HG03521 (cell line): ENCODE measurements at regions not wholly inside any gene's neighbourhood (a gene's known extent, or its start where the extent isn't known, plus 50 kb on each side); places are given as distances from the start of the nearest gene placed in this dataset.
"Not testable (repeated sequence)": the region's sequence is repeated elsewhere in the genome, so short reads cannot be mapped to it uniquely, and the experiment has no call there.

Experiments used
- ATAC-seq: cut with Tn5 transposase; IDR thresholded peaks from one replicate; pipeline ENCODE4 v1.9.1; 2021; ENCODE audit warnings: mild to moderate bottlenecking, moderate library complexity; ENCODE audit not compliant: unreplicated experiment

DNA sequence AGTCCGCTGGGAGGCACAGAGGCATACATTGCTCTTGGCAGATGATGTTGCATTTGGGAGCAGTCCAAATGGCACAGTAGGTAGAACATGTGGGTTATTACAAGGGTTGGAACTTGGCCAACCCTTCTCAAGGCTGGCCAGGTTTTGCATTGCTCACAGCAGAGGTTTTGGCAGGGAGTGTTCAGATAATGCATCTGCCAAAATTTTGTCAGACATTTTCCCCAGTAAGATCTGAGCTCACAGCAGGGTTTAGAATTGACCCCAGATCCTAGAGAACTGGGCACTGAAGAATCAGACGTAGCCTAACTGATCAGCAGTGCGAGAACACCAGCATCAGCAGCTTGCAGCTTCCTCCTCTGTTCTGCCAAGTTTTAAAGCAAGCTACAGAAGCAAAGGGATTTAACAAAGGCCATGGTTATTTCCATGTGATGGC is 468.8 kb upstream of the KIF2B start:
- no peak for ATAC-seq

DNA sequence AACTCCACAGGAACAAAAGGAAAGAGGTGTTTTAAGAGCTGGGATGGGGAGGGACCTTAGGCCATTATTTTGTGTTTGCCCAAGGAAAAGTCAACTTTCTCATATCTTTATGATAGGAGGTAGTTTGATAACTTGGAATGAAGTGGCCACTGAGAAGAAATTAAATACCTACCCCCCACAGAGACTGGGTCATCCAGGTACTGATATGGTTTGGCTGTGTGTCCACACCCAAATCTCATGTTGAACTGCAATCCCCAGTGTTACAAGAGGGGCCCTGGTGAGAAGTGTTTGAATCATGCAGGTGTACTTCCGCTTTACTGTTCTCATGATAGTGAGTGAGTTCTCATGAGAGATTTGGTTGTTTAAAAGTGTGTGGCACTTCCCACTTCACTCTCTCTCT is 477.9 kb upstream of the KIF2B start:
- no peak for ATAC-seq

DNA sequence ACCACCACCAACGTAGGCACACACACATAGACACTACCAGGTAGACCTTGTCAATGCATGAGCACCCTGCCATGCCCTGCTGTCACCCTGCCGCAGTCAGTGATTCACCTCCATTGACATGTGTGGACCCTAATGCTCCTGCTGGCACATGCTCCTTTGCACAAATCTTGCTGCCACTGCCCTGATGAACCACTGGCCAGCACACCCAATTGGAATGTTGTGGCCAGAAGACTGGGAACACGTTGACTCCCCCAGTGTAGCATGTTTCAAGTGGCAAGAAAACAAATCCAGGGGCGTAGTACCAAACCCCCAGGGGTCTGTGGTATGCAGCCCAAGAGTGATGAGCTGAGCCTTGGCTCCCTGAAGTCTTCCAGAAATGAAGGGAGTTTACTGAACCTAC is 486.4 kb upstream of the KIF2B start:
- no peak for ATAC-seq

DNA sequence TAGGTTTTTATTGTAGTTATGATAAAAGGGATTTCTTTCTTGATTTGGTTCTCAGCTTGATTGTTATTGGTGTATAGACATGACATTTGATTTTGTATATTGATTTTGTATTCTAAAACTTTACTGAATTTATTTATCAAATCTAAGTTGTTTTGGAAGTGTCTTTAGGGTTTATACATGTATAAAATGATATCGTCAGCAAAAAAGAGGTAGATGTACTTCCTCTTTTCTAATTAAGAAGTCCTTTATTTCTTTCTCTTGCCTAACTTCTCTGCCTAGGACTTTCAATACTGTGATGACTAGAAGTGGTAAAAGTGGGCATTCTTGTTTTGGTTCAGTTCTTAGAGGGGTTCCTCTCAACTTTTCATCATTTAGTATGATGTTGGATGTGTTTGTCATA is 487.3 kb upstream of the KIF2B start:
- ATAC-seq, result no peak

DNA sequence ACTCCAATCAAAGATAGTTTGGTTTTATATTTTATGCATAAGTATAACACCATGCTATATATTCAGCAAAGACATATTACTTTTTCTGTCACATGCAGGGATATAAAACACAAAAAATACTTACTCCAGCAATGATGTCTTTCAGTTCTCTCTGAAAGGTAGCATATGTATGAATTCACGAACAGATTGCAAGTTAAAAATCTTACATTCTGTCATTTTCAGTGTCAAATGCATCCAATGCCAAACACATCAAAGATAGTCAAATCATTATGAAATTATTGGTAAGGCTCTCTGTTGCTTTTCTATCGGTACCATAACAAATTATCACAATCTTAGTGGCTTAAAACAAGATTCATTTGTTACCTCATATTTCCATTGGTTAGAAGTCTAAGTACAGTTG is 492.0 kb upstream of the KIF2B start:
- ATAC-seq, result no peak

DNA sequence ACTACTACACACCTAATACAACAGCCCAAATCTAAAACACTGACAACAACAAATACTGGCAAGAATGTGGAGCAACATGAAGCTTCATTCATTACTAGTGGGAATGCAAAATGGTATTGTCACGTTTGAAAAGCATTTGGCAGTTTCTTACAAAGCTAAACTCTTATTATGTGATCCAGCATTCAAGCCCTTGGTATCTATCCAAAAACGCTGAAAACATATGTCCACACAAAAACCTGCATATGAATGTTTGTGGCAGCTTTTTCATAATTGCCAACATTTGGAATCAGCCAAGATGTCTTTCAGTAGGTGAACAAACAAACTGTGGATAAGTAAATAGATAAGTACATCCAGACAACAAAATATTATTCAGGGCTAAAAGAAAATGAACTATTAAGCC is 501.1 kb upstream of the KIF2B start:
- no peak for ATAC-seq

DNA sequence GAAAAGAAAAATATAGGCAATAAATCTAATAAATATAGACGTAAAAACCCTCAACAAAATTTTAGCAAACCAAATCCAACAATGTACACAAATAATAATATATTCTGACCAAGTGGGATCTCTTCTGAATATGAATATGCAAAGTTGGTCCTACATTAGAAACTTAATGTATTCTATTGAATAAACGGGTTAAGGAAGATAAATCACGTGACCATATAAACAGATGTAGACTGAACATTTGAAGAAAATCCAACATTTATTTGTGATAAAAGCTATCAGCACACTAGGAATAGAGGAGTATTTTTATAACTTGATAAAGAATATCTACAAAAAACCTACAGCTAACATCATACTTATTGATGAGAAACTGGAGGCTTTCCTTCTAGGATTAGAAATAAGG is 502.8 kb upstream of the KIF2B start:
- ATAC-seq, result no peak

DNA sequence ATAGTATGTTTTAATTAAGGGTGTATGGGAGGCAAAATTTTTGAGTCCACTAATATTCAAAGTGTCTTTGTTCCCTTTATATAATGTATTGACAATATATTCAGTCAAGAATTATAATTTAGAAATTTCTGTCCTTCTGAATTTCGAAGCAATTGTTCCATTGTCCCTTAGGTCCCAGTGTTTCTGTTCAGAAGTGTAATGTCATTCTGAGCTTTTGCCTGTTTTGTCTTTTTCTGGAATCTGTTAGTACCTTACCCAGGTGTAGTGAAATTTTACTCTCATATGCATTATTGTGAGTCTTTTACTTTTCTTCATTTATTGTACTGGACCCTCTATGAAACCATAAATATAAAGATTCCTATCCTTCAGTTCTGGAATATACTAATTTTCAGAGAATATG is 505.7 kb upstream of the KIF2B start:
- ATAC-seq, result no peak

DNA sequence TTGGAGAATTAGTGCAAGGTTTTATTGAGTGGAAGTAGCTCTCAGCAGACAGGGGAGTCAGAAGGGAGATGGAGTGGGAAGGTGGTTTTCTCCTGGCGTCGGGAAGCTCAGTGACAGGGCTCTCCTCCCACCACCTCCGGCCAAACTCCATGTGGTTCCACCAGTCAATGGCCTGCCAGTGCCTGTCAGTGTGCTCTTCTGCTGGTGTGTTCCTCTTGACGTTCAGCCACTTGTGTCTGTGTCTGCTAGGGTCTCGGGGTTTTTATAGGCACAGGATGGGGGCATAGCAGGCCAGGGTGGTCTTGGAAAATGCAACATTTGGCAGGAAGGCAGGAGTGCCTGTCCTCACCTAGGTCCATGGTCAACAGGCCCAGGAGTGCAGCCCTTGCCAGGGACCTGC is 506.7 kb upstream of the KIF2B start:
- ATAC-seq, result no peak

DNA sequence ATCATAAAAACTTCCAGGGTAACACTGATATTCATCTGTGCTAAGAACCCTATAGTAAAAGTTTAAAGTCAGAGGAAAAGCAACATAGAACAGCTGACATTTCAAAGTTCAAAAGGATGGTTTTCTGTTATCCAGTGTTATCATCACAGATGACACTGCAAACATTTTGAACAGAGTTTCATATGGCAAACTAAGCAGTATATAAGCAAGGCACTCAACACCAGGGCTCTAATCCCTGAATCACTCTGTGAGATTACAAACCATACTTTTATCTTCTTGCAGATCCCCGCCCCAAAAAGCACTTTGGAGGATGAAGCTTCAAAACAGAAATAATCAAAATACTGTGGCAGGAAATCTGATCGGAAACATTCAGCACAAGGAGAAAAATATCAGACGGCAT is 508.2 kb upstream of the KIF2B start:
- no peak for ATAC-seq

DNA sequence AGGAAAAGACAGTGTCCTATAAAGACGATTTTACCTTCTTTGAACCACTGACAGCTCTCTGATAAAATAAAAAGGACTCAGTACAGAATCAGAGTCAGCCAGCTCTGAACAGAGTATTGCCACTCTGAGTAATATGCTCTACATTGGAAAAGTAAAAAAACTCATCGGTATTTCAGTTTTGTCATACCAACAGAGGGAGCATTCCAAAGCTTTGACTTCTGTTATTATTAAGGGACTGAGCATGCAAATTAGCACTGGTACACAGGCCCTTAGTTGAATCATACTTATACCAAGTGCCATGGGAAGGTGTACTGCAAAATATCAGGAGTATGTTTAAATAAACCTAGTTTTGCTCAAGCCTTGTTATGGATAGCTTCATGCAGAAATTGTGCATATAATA is 509.0 kb upstream of the KIF2B start:
- ATAC-seq, result no peak

DNA sequence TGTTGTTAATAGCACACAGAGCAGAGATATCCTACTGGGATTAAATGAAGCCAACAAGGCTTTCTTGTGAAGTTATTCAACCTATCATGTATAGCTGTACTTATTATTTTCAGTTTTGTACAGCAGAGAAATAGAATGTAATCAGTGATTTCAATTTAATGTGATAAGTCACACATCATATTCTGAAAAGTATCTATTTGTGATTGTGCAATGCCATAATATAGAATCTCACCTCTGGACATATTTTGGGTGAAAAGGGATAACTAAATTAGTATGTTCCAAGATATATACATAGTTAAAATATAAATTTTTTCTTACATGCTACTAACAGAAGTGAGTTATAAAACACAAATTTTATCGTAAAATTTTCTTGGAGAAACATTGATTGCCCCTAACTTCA is 544.3 kb upstream of the KIF2B start:
- no peak for ATAC-seq

DNA sequence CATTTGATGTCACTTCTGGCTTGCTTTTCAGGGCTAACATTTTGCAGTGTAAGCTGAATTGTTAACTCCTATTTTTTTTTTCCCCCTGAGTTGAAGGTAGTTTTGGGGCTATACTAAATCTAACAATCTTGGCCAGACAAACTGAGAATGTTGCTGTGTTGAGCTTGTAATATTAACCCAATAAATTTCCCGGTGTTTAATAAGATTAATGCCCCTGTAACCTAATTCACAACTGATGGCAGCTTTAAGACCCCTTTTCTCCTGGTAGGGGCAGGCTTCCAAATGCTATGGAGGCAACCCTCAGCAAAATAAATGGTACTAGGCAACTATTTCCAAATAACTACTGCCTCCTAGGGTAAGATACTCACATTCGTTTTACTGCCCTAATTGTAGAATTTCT is 549.6 kb upstream of the KIF2B start:
- ATAC-seq, result no peak

DNA sequence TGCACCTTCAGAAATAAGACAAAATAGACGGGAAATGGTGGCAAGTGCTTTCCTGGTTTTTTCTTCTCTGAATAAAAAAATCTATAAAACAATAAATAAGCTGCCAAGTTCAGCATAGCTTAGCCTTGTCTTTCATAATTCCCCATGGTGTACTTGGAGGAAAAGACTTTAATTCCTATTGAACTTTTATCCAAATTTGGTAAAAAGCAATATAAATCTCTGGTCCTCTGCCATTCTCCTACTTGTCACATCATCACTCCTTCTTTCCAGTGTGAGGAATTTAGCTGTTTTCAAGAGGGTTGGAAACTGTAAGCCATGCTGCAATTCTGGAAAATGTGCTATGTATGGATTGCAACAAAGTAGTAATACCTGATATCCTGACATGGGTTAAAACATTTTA is 551.8 kb upstream of the KIF2B start:
- no peak for ATAC-seq

DNA sequence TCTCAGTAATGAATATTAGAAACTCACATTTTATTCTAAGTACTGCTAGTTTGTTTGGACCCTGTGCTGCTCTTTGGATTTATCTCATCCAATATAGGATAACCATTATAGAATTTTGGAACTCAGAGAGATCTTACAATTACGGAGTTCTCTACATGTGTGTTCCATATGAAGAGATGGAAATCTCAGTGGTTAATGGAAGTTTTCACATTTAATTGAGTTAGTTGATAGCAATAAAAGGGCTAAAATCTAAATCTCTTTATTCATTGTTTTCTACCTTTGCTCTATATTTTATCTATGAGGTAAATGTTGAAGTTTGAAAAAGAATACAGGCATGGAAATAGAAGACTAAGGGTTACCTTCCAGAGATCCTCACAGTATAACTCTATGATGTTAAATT is 558.0 kb upstream of the KIF2B start:
- ATAC-seq, result no peak

DNA sequence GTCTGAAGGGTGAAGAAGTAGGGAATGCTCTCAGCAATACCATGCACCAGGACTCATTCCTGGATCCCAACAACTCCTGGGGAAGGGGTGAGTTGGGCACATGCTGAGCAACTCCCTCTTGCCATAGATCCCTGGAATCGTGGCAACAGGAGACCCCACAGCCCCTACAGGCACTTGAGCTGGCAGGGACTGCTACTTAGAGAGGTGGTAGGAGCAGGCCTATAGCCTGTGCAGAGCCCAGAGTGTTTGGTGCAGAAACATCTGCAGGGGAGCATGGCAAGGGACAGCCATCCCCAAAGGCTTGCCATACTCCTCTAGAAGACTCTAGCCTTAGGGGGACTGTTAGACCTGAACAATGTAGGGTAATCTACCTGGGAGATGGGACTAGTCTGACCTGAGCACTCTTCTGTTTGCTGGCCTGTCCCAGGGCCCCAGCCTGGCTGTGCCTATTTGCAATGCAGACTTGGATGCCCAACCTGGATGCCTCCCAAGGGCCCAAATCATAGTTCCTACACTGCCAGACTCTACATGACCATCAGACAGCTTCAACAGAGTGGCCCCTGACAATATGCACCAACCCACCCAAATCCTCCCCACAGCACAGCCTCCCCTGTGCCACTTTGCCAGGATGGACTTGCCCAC is 568.6 kb upstream of the KIF2B start:
- ATAC-seq, result no peak

DNA sequence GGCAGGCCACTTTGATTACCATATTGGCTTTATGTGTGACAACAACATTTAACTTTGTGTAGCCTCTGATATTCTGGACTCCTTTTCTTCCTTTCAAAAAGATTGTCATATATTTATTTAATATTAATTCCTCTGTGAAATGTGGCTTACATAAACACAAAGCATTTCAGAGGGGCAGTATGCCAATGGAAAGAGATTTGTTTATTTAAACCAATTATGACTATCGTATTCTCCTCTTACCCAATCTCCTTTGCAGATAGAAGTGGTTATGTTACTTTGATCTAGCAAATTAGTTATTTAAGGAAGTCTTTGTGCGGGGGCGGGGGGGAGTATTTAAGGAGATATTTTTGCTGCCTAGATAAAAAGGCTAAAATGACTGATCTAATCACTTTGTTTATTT is 573.7 kb upstream of the KIF2B start:
- ATAC-seq, result no peak

DNA sequence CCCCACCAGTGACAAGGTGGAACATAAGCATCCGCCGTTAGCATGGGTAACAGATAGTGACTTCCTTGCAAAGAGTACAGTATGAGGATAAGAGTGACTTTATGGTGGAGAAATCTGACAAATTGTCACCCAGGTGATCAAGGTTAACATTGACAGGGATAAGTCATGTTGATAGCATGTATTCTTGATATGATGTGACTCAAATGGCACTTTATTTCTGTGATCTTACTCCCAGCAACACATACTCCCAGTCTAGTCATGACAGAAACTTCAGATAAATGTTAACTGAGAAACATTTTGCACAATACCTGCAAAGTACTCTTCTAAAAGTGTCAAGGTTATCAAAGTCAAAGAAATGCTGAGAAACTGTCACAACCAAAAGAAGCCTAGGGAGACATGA is 588.6 kb upstream of the KIF2B start:
- ATAC-seq, result no peak

DNA sequence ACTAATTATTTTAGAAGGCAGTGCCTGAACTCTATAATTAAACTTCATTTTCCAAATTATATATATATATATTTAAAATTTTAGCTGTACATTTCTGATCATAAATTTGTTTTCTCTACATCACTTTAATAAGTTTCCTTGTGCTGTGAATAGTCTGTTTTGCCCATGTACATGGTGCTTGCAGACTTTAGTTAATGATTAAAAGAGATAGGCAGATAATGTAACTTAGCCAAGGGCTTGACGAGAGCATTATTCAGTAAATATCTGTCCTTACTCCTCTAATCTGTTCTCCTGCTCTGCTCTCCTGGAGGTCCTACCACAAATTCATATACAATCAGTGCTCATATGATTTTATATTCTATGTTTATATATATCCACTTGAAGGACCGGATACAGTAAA is 595.2 kb upstream of the KIF2B start:
- ATAC-seq, result no peak

DNA sequence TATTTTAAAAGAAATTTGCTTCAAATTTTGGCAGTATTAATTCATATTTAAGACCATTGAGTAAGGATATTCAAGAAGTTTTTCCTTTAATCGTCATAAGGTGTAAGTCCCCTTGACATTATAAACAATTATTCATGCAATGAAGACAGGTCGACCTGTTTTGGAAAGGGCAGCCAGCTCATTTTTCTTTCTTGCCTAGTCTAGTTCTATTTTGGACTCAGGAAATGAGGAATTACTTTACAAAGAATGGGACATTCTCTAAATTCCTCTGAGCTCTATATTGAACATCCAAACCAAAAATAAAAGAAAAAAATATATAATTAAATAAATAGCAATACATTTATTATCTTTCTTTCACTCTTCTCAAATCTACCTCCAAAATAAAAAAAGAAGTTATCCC is 595.6 kb upstream of the KIF2B start:
- no peak for ATAC-seq

DNA sequence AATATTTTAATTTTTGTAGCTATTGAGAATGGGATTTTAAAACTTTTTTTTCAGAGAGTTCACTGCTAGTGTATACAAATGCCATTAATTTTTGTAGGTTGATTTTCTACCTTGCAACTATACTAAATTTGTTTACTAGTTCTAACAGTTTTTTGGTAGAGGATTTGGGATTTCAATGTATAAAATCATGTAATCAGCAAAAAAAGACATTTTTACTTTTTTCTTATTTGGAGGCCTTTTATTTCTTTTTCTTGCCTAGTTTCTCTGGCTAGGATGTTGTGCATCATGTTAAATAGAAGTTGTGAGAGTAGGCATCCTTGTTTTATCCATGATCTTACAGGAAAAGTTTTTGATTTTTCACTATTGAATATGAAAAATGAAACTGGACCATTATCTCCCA is 602.9 kb upstream of the KIF2B start:
- no peak for ATAC-seq

DNA sequence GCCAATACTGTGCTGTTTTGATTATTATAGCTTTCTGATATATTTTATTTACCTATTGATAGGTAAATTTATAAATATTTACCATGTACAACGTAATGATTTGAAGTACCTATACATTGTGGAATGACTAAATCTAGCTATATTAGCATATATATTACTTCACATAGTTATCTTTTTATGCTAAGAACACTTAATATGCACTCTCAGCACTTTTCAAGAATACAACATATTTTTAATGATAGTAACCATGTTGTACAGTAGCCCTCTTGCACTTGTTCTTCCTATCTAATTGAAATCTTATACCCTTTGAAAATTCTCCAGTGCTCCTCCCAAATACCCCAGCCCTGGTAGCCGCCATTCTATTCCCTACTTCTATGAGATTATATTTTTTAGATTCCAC is 604.0 kb upstream of the KIF2B start:
- no peak for ATAC-seq

DNA sequence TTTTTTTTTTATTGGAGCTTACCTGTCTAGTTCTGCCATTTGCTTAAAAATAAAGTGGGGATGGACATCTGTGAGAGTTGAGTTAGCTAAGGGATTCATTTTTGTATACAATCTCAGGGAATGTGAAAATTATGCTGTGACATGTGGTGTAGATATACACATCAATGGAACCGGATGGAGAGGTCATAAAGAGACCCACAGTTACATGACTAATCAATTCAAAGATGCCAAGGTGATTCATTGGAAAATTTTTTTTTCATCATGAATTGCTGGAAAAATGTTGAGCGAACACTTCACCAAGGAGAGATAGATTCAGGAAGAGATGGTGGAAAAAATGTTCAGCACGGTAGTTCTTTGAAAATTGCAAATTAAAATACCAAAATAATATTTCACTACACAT is 605.4 kb upstream of the KIF2B start:
- no peak for ATAC-seq

DNA sequence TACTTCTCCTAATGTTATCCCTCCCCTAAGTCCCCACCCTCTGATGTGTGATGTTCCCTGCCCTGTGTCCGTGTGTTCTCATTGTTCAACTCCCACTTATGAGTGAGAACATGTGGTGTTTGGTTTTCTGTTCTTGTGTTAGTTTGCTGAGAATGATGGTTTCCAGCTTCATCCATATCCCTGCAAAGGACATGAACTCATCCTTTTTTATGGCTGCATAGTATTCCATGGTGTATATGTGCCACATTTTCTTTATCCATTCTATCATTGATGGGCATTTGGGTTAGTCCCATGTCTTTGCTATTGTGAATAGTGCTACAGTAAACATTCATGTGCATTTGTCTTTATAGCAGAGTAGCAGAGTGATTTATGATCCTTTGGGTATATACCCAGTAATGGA is 613.8 kb upstream of the KIF2B start:
- ATAC-seq, result not testable (repeated sequence)
